CD14-positive monocyte (primary cell): ENCODE measurements at regions not wholly inside any gene's neighbourhood (a gene's known extent, or its start where the extent isn't known, plus 50 kb on each side); places are given as distances from the start of the nearest gene placed in this dataset.

ENCODE experiments used
- DNase-seq, 3 donors: peaks; one replicate each; pipeline ENCODE4 v3.0.0-alpha.2; 2011 to 2022
- H2AFZ ChIP-seq: 2 replicates; pipeline ENCODE4 v1.6.0; 2012; ENCODE audit warnings: mild to moderate bottlenecking, low read depth, low read length, inconsistent platforms; ENCODE audit not compliant: insufficient read depth, poor library complexity, severe bottlenecking
- H3K27ac ChIP-seq, 2 donors: 1 replicate in 1 of 2; 2 replicates in 1 of 2; pipeline ENCODE4 v1.5.1; 2012 to 2013; ENCODE audit warnings: low read length in 2 of 2, control low read depth in 1 of 2, inconsistent platforms in 1 of 2, low read depth in 1 of 2, mild to moderate bottlenecking in 1 of 2
- H3K27me3 ChIP-seq, 2 donors: one replicate each; pipeline versions ENCODE4 v1.6.0 to v1.6.1; 2011 to 2013; ENCODE audit warnings: low read length in 2 of 2; ENCODE audit not compliant: control insufficient read depth in 2 of 2, insufficient read depth in 2 of 2
- H3K36me3 ChIP-seq, 2 donors: replicated peaks in 1 of 2; 1 replicate in 1 of 2; 2 replicates in 1 of 2; pipeline versions ENCODE4 v1.5.1 to v1.6.1; 2012 to 2013; ENCODE audit warnings: low read length in 2 of 2, control low read depth in 1 of 2, inconsistent platforms in 1 of 2, mild to moderate bottlenecking in 1 of 2; ENCODE audit not compliant: insufficient read depth in 2 of 2, control insufficient read depth in 1 of 2
- H3K4me1 ChIP-seq, 2 donors: 1 replicate in 1 of 2; 2 replicates in 1 of 2; pipeline versions ENCODE4 v1.5.1 to v1.6.1; 2012 to 2013; ENCODE audit warnings: low read length in 2 of 2, control low read depth in 1 of 2, inconsistent platforms in 1 of 2, mild to moderate bottlenecking in 1 of 2, moderate library complexity in 1 of 2; ENCODE audit not compliant: insufficient read depth in 2 of 2, control insufficient read depth in 1 of 2
- H3K4me2 ChIP-seq: replicated peaks from 2 replicates; pipeline ENCODE3; 2012; ENCODE audit warnings: low read length, moderate library complexity, mild to moderate bottlenecking; ENCODE audit not compliant: poor library complexity, severe bottlenecking; ENCODE audit errors: extremely low read depth
- H3K4me3 ChIP-seq, 3 experiments: fragments of 200-600 bp in 1 of 3; sonication (generic) in 1 of 3; replicated peaks in 1 of 3; 1 replicate in 2 of 3; 2 replicates in 1 of 3; pipeline ENCODE4 v1.5.1; 2011 to 2013; ENCODE audit warnings: low read length in 3 of 3, mild to moderate bottlenecking in 3 of 3, control low read depth in 2 of 3, low read depth in 2 of 3, inconsistent platforms in 1 of 3, moderate library complexity in 1 of 3
- H3K79me2 ChIP-seq: 2 replicates; pipeline ENCODE4 v1.6.0; 2012; ENCODE audit warnings: mild to moderate bottlenecking, control low read depth, inconsistent platforms, low read length, moderate library complexity; ENCODE audit not compliant: insufficient read depth
- H3K9ac ChIP-seq: 2 replicates; pipeline ENCODE4 v1.6.0; 2017; ENCODE audit warnings: low read length, mild to moderate bottlenecking; ENCODE audit not compliant: insufficient read depth, poor library complexity, severe bottlenecking
- H3K9me3 ChIP-seq, 2 donors: replicated peaks in 1 of 2; 1 replicate in 1 of 2; 2 replicates in 1 of 2; pipeline versions ENCODE4 v1.5.1 to v1.6.1; 2012 to 2013; ENCODE audit warnings: low read length in 2 of 2, control low read depth in 1 of 2; ENCODE audit not compliant: control insufficient read depth in 1 of 2, insufficient read depth in 1 of 2
- H4K20me1 ChIP-seq: 2 replicates; pipeline ENCODE4 v1.6.0; 2012; ENCODE audit warnings: mild to moderate bottlenecking, low read length, control low read depth, moderate library complexity; ENCODE audit not compliant: insufficient read depth
- H3K27ac Mint-ChIP-seq, 7 donors: one replicate each; pipeline ENCODE4 v1.8.0; 2020; ENCODE audit warnings: mild to moderate bottlenecking in 7 of 7, mixed read lengths in 7 of 7, moderate library complexity in 6 of 7, inconsistent platforms in 2 of 7
- H3K27me3 Mint-ChIP-seq, 3 donors: one replicate each; pipeline ENCODE4 v1.8.0; 2021 to 2022; ENCODE audit warnings: low read depth in 3 of 3, mild to moderate bottlenecking in 3 of 3, mixed read lengths in 3 of 3, moderate library complexity in 3 of 3, inconsistent platforms in 1 of 3
- H3K36me3 Mint-ChIP-seq, 2 donors: one replicate each; pipeline ENCODE4 v1.8.0; 2020; ENCODE audit warnings: mixed read lengths in 2 of 2, inconsistent platforms in 1 of 2, mild to moderate bottlenecking in 1 of 2
- H3K4me1 Mint-ChIP-seq: one replicate; pipeline ENCODE4 v1.8.0; 2020; ENCODE audit warnings: mild to moderate bottlenecking, mixed read lengths
- H3K4me3 Mint-ChIP-seq, 2 donors: one replicate each; pipeline ENCODE4 v1.8.0; 2020; ENCODE audit warnings: mild to moderate bottlenecking in 2 of 2, mixed read lengths in 2 of 2, moderate library complexity in 1 of 2
- H3K9me3 Mint-ChIP-seq, 7 donors: one replicate each; pipeline ENCODE4 v1.8.0; 2020 to 2022; ENCODE audit warnings: mixed read lengths in 7 of 7, mild to moderate bottlenecking in 6 of 7, moderate library complexity in 6 of 7, inconsistent platforms in 2 of 7
- WGBS: methylation state at CpG from one replicate; pipeline ENCODE4 v1.1.5; 2013; ENCODE audit warnings: missing lambda C conversion rate; ENCODE audit not compliant: insufficient coverage; 5-methylcytosine and 5-hydroxymethylcytosine counted together
- intact Hi-C, 2 donors: fragments of 100-400 bp; cut with micrococcal nuclease; formaldehyde crosslinking; loops; one replicate each; pipeline versions ENCODE4 v1.15.0 to v1.15.1; 2023
- TF ChIP-seq, protein P1 (sequence below): fragments of 200-600 bp; IDR thresholded peaks from one replicate; pipeline ENCODE4 v1.8.0; 2022; ENCODE audit warnings: antibody characterized with exemption, mild to moderate bottlenecking

DNA sequence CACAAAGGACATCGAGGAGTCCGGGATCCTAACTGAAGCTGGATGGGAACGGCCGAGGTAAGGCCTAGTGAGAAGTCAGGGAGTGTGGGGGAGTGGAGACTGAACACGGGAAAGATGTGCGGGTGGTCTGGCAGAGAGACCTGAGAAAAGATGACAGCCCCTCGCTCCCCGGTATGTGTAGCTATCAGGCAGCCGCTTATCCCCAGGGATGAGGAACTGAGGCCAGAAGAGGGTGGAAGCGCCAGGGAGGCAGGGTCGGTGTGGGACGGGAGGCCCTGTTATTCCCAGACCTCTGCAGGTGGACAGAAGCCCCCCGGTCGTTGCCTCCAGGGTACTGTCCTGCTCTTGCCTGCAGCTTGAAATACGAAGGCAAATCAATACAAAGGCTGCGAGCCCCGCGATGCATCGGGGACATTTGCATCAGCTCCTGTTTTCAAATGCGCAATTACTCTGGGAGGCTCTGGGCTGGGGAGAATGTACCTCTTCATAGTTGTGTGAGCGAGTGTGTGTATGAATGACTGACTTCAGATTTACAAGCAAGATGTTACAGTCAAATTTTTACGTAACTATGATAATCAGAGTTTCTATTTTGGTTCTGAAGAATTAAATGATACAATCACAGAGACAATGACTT, 221.3 kb downstream of the QKI start:
- H3K79me2 ChIP-seq = no peaks in the 10 kb centered on the region
- 77% methylated on average over 19 of the region's 22 CpGs for WGBS
- Mint-ChIP-seq H3K36me3 (peaks cover 0 to 1% of the 10 kb centered on the region in 2 donors), H3K27me3 (peaks cover 21 to 38% (median 28%) of the 10 kb centered on the region in 3 donors), H3K9me3 (peaks cover 2 to 16% (median 13%) of the 10 kb centered on the region in 7 donors), H3K4me3 (no peak overlapping the region), H3K4me1 (no peaks in the 10 kb centered on the region), H3K27ac (no peak overlapping the region)
- H4K20me1 ChIP-seq = no peaks in the 10 kb centered on the region
- no peak overlapping the region for H3K27ac ChIP-seq
- DNase-seq = no peak
- no peaks in the 10 kb centered on the region for H3K4me1 ChIP-seq
- H3K9me3 ChIP-seq = peaks cover 5 to 10% of the 10 kb centered on the region in 2 donors
- no peak overlapping the region for H3K4me2 ChIP-seq
- peaks cover 2 to 18% of the 10 kb centered on the region in 2 donors for H3K27me3 ChIP-seq
- no peak overlapping the region for H2AFZ ChIP-seq
- intact Hi-C loops = no loop called here
- no peak overlapping the region for H3K9ac ChIP-seq
- H3K4me3 ChIP-seq = no peak overlapping the region
- no peaks in the 10 kb centered on the region for H3K36me3 ChIP-seq
- TF ChIP-seq, protein P1, sequence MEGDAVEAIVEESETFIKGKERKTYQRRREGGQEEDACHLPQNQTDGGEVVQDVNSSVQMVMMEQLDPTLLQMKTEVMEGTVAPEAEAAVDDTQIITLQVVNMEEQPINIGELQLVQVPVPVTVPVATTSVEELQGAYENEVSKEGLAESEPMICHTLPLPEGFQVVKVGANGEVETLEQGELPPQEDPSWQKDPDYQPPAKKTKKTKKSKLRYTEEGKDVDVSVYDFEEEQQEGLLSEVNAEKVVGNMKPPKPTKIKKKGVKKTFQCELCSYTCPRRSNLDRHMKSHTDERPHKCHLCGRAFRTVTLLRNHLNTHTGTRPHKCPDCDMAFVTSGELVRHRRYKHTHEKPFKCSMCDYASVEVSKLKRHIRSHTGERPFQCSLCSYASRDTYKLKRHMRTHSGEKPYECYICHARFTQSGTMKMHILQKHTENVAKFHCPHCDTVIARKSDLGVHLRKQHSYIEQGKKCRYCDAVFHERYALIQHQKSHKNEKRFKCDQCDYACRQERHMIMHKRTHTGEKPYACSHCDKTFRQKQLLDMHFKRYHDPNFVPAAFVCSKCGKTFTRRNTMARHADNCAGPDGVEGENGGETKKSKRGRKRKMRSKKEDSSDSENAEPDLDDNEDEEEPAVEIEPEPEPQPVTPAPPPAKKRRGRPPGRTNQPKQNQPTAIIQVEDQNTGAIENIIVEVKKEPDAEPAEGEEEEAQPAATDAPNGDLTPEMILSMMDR = no peak

DNA sequence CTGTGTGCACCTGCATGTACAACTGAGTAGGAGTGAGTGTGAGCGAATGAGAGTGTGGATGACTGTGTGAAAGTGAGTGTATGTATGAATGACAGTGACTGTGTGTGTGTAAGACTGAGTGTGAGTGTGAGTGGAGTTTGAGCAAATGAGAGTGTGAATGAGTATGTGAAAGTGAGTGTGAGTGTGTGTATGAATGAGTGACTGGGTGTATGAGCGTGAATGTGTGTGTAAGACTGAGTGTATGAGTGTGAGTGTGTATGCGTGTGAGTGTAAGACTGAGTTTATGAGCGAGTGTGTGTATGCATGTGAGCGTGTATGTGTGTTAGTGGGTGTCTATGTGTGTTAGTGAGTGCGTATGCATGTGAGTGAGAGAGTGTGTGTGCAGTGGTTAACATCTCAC, 220.8 kb downstream of the QKI start:
- no peaks in the 10 kb centered on the region for H3K79me2 ChIP-seq
- TF ChIP-seq, protein P1 = no peak
- H2AFZ ChIP-seq = no peak overlapping the region
- no peaks in the 10 kb centered on the region for H3K36me3 ChIP-seq
- Mint-ChIP-seq H3K9me3 (peaks cover 0 to 20% (median 15%) of the 10 kb centered on the region in 7 donors), H3K27me3 (peaks cover 24 to 38% (median 31%) of the 10 kb centered on the region in 3 donors), H3K36me3 (peaks cover 0 to 1% of the 10 kb centered on the region in 2 donors), H3K27ac (no peak overlapping the region), H3K4me1 (no peaks in the 10 kb centered on the region), H3K4me3 (no peak overlapping the region)
- H3K4me1 ChIP-seq = no peaks in the 10 kb centered on the region
- DNase-seq = no peak
- H3K27me3 ChIP-seq = peaks cover 4 to 23% of the 10 kb centered on the region in 2 donors
- no peak overlapping the region for H3K9ac ChIP-seq
- H3K9me3 ChIP-seq = peaks cover 10 to 15% of the 10 kb centered on the region in 2 donors
- H4K20me1 ChIP-seq = no peaks in the 10 kb centered on the region
- H3K27ac ChIP-seq = no peak overlapping the region
- intact Hi-C loops = no loop called here
- H3K4me3 ChIP-seq = no peak overlapping the region
- H3K4me2 ChIP-seq = no peak overlapping the region
- WGBS = 98% methylated on average over 4 of the region's 6 CpGs
